ENCODE measurements at regions not wholly inside any gene's neighbourhood (a gene's known extent, or its start where the extent isn't known, plus 50 kb on each side); places are given as distances from the start of the nearest gene placed in this dataset.
"Not testable (repeated sequence)": the region's sequence is repeated elsewhere in the genome, so short reads cannot be mapped to it uniquely, and the experiment has no call there.

- no peak for DNase-seq (ENCODE audit: low spot score)
Measured at GRCh38 chr3:106981392-106981791, 395.8 kb upstream of the CCDC54 start.

GRCh38 chr3:106985721-106986120 lies 391.5 kb upstream of the CCDC54 start:
- DNase-seq (ENCODE audit: low spot score) = no peak

- DNase-seq (ENCODE audit: low spot score) = not testable (repeated sequence)
Measured at GRCh38 chr3:106998841-106999682, 378.2 kb upstream of the CCDC54 start.

DNA sequence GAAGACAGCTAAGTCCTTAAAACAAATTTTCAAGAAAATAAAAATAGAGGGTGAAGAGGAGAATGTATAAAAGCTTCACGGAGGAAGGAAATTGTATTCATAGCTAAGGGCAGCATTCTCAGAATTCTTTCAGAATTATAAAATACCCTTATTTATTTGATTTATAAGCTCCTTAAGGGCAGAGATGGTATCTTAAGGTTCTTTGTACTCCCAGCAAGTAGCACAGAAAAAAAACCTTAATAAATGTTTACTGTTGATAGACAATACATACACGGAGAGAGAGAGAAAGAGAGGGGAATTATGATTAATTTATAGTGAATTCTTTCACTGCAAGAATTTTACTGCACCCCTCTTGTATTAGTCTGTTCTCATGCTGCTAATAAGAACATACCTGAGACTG lies 375.6 kb upstream of the CCDC54 start:
- DNase-seq (ENCODE audit: low spot score) = no peak

- not testable (repeated sequence) for DNase-seq (ENCODE audit: low spot score)
Measured at GRCh38 chr3:107005352-107005751, 371.9 kb upstream of the CCDC54 start.

DNA sequence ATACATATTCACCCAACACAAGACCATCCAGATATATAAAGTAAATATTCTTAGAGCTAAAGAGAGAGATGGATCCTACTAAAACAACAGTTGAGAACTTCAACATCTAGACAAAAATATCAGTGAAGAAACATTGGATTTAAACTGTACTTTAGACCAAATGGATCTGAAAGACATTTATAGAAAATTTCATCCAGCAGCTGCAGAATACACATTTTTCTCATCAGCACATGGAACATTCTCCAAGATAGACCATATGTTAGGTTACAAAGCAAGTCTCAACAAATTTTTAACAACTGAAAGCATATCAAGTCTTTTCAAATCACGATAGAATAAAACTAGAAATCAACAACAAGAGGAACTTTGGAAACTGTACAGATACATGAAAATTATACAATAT lies 369.0 kb upstream of the CCDC54 start:
- no peak for DNase-seq (ENCODE audit: low spot score)

GRCh38 chr3:107013641-107014040 lies 363.6 kb upstream of the CCDC54 start:
- DNase-seq (ENCODE audit: low spot score) = no peak

DNA sequence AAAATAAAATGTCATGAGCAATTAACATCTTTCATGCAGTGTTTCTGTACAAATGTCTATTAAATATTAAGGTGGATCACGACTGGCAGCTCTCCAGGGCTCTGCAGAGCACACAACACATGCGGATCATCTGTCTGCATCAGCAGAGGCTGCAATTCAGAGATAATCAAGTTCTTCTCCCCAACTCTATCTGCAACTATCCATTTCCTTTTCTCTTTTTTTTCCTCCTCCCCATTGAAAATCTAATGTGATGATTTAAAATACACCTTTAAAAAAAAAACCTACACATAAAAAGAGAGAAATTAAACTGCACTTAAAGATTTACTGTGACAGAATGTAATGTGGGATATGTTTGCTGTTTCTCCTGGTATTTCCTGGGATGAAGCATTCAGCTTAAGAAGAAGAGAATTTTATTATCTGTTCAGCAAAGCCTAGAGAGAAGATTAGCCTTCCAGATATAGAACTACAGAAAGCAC lies 352.6 kb upstream of the CCDC54 start:
- DNase-seq (ENCODE audit: low spot score) = no peak

DNA sequence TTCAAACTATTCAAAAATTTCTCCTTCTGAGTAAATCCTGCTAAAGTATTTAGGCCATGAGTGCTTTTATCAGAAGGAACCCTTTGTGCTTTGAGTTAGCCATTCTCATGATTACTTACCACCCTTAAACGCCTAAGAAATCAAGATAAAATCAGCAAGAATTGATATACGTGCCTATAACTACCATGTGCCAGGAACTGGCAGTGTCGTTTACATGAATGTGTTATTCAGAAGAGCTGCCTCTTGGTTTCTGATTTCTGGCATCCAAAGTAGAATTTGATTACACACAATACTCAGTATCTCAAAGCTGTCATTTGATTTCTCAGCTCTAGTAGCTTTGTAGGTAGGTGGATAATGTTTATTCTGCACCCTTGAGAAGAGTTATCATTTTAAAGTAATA lies 351.3 kb upstream of the CCDC54 start:
- DNase-seq (ENCODE audit: low spot score) = no peak

GRCh38 chr3:107028086-107028485 lies 349.2 kb upstream of the CCDC54 start:
- no peak for DNase-seq (ENCODE audit: low spot score)

- no peak for DNase-seq (ENCODE audit: low spot score)
Measured at GRCh38 chr3:107028626-107029025, 348.6 kb upstream of the CCDC54 start.

DNA sequence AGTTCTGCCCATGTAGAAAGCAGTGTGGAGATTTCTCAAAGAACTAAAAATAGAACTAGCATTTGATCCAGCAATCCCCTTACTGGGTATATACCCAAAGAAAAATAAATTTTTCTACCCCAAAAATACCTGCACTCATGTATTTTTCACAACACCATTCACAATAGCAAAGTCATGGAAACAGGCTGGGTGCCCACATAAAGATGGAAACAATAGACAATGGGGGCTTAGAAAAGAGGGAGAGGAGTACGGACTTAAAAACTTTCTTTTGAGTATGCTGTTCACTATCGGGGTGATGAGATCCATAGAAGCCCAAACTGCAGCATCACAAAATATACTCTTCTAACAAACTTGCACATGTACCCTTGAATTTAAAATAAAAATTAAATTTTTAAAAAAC lies 345.1 kb upstream of the CCDC54 start:
- DNase-seq (ENCODE audit: low spot score) = no peak

GRCh38 chr3:107034142-107034541 lies 343.1 kb upstream of the CCDC54 start:
- DNase-seq (ENCODE audit: low spot score) = no peak

GRCh38 chr3:107035176-107035575 lies 342.1 kb upstream of the CCDC54 start:
- DNase-seq (ENCODE audit: low spot score) = no peak

GRCh38 chr3:107044677-107045076 lies 332.6 kb upstream of the CCDC54 start:
- no peak for DNase-seq (ENCODE audit: low spot score)

DNA sequence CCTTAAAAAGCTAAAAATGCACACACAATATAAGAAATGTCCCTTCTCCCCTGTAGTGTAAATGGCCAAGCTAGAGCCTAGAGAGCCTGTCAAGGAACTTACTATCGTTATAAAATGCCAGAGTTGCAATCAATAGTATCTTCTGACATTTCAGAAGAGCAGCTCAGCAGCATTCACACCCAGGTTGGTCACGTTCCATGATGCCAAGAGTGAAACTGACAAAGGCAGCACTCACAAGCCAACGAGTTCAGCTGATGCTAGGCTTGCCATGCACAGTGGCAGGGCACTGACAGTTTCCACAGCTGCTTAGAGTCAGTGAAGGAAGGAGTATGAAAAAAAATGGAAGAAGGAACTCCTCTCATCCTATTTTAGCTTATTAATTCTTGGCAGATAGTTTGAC lies 331.4 kb upstream of the CCDC54 start:
- DNase-seq (ENCODE audit: low spot score) = no peak

- DNase-seq (ENCODE audit: low spot score) = no peak
Measured at GRCh38 chr3:107055181-107055942, 321.9 kb upstream of the CCDC54 start.

- no peak for DNase-seq (ENCODE audit: low spot score)
Measured at GRCh38 chr3:107061466-107061865, 315.8 kb upstream of the CCDC54 start.

GRCh38 chr3:107062310-107062709 lies 314.9 kb upstream of the CCDC54 start:
- DNase-seq (ENCODE audit: low spot score) = no peak

- no peak for DNase-seq (ENCODE audit: low spot score)
Measured at GRCh38 chr3:107062787-107063186, 314.5 kb upstream of the CCDC54 start.

GRCh38 chr3:107063351-107063750 lies 313.9 kb upstream of the CCDC54 start:
- DNase-seq (ENCODE audit: low spot score) = no peak

DNA sequence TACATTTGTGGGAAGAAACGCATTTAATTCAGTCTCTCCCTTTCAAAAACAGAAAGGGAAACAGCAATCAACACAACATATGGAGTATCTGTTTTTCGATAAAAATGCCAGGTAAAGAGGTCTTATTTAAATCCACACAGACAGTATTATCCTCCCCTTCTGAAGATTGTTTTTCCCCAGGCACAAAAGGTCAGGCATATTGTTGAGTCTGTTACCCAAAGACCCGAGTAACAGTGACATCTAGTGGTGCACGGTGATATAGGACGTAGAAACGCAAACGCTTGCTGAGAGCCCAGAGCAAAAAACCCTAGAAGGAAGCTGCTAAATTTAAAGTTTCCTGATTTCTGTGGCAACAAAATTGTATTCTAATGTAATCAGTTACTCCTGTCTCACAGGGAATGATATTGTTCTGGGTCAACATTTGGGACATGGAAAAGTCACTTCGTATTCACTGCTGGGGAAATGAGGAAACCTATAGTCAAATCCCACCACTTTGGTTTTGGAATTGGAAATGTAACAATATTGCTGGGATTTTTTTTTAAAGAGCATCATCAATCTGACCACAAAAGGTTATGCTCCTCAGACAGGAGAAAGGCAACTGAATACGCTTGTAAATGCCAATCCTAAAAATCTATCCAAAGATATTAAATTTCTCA lies 312.7 kb upstream of the CCDC54 start:
- peak; percentile 74 for DNase-seq (ENCODE audit: low spot score)
